Kidney tubule cell (primary cell): ENCODE measurements at regions not wholly inside any gene's neighbourhood (a gene's known extent, or its start where the extent isn't known, plus 50 kb on each side); places are given as distances from the start of the nearest gene placed in this dataset.
"Not testable (repeated sequence)": the region's sequence is repeated elsewhere in the genome, so short reads cannot be mapped to it uniquely, and the experiment has no call there.

ENCODE experiments used
- DNase-seq: peaks from one replicate; pipeline ENCODE4 v3.0.0-alpha.2; 2018; ENCODE audit warnings: low spot score

GRCh38 chrX:44096666-44097065 is 123.5 kb upstream of the NDP start:
- no peak for DNase-seq

DNA sequence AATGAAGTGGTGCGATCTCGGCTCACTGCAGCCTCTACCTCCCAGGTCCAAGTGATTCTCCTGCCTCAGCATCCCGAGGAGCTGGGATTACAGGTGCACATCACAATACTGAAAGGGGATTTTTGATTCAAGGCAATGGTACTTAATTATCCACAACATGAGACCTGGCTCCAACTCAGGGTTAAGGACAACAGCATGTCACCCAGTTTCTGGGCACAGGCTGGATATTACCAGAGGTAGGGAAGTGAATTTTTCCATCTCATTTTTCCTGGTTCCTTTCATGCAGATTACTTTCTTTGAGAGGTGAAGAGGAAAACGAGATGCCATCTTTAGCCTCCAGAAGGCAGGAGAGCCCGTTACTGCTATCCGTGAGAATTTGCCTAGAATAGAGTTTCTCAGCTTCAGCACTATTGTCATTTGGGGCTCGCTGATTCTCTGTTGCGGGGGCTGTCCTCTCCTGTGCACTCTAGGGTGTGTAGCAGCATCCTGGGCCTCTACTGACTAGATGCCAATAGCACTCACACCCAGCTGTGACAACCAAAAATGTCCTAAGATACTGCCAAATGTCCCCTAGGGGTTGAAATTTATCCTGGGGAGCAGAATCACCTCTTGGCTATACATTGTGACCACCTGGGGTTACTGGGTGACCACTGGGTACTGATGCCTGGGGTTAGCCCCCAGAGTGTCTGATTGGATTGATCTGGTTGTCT is 121.8 kb upstream of the NDP start:
- no peak for DNase-seq

- DNase-seq = no peak
Observed at GRCh38 chrX:44093431-44093830, 120.2 kb upstream of the NDP start.

GRCh38 chrX:44092778-44093177 is 119.6 kb upstream of the NDP start:
- DNase-seq = no peak

DNA sequence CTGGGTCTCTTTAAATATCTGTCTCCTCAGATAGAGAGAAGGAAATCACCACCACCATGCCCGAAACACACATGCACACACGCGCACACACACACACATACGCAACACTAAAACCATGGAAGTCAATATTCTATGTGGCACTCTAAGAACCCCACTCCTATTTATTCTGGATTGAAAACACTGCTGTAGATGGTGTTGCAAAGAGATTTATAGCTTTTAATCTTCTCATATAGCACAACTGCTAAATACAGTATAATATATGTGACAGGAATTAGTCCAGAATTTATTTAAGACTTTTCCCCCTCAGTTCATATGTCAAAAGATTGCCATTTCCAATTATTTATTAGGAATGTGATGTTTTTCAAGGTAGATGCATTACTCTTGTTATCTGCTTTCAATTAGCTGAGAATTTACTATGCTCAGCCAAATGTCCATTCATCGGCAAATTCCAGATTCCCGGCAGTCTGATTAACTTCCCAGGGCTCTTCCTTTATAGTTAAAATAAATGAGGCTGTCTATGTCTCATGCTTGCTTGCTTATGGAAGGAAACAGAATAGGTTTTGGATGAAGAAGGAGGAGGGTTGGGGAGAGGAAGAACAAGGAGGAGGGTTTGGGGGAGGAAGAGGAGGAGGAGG is 115.4 kb upstream of the NDP start:
- no peak for DNase-seq

GRCh38 chrX:44085209-44085608 is 112.0 kb upstream of the NDP start:
- DNase-seq = peak; percentile 46

DNA sequence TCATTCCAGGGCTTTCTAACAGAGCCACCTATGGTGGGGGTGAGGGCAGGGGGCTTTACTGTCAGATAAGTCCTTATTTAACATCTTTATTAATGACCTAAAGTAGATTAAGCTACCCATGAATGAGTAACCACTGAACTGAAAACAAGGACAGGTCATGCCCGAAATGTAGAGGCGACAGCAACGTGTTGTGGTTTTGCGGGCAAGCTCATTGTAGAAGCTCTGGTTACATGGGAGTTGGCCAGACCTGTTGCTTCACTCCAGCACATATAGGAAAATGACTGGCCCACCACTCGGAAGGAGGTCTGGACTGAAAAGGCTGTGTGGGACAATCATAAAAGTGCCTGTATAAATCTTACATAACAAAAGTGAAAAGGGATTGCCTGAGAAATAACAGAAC is 109.6 kb upstream of the NDP start:
- peak; percentile 29 for DNase-seq

- no peak for DNase-seq
Observed at GRCh38 chrX:44080083-44080482, 106.9 kb upstream of the NDP start.

DNA sequence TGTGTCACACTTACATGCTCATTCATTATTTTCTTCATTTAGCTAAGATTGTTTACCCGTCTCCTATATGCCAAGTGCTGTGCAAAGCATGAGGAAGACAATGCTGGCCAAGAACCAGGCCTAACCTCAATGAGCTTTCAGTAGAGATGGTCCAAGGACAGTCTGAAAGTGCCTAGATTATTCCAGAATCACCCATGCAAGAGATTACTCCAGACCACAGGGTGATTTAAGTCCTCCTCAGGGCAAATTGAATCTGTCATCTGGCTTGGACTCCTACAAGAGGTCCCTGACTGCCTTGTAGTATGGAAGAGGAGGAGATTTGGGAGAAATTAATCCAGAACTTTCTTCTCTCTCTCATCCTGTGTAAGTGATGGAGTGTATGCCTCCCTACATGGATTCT is 99.4 kb upstream of the NDP start:
- DNase-seq = peak; percentile 43

- peak; percentile 94 for DNase-seq
Observed at GRCh38 chrX:44071847-44072551, 98.8 kb upstream of the NDP start.

DNA sequence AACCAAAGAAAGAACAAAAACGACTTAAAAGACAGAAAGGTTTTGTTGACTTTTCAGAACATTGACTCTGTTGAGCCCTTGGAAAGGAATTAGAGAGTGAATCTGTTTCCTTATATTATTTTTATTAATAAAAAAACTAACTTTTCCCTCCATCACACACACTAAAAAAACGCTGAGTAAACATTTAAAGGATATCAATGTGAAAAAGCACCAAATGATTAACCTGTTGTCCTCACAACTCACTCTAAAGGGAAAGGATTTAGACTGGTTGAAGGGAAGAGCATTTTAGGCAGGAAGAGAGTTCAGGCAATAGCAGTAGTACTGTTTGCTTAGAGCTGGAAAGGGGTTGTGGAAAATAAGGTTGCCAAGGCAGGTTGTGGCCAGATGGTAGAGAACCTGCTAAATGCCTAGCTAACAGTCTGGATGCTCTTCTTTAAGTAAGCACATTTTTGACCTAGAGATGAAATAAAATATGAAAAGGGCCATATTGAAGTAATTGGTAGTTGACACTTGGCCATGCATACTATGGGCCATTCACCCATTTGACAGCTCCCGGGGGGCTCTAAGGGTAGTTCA is 98.0 kb upstream of the NDP start:
- no peak for DNase-seq

DNA sequence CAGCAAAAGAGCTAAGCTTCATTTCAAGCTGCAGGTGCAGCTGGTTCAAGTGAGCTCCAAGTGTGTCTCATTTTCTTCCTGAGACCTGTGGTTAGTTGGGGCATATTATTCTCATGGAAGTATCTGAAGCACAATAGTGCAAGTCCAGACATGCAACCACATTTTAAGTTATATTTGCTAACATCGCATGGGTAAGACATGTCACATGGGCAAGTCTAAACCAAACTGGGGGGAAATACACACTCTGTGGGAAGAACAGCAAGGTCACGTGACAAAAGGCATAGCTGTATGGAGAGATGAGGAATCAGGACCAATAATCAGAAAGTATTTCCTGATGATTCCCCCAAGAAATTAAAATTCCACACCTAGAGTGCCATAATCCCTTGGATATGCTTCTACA is 94.9 kb upstream of the NDP start:
- no peak for DNase-seq

- DNase-seq = no peak
Observed at GRCh38 chrX:44063606-44064005, 90.4 kb upstream of the NDP start.

GRCh38 chrX:44062840-44063239 is 89.7 kb upstream of the NDP start:
- DNase-seq = peak; percentile 53

- no peak for DNase-seq
Observed at GRCh38 chrX:44061968-44062614, 88.9 kb upstream of the NDP start.

DNA sequence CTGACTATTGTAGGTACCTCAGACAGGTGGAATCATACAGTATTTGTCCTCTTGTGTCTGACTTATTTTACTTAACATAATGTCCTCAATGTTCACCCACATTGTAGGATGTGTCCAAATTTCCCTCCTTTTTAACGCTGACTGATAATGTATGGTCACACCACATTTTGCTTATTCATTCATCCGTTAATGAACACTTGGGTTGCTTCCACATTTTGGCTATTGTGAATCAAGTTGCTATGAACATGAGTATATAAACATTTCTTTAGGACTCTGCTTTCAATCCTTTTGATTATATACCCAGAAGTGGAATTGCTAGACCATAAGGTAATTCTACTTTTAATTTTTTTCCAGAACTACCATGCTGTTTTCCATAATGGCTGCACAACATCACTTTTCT is 87.0 kb upstream of the NDP start:
- no peak for DNase-seq

DNA sequence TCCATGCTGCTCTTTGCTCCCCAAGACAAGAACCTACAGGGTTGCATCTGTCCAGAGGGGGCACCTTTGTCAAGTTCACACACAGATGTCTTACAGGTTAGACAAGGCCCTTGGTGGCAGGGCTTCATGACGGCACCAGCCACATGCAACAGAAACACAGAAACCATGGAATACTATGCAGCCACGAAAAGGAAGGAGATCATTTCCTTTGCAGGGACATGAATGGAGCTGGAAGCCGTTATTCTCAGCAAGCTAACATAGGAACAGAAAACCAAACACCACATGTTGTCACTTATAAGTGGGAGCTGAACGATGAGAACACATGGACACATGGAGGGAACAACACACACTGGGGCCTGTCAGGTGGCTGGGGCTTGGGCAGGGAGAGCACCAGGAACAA is 85.1 kb upstream of the NDP start:
- no peak for DNase-seq

DNA sequence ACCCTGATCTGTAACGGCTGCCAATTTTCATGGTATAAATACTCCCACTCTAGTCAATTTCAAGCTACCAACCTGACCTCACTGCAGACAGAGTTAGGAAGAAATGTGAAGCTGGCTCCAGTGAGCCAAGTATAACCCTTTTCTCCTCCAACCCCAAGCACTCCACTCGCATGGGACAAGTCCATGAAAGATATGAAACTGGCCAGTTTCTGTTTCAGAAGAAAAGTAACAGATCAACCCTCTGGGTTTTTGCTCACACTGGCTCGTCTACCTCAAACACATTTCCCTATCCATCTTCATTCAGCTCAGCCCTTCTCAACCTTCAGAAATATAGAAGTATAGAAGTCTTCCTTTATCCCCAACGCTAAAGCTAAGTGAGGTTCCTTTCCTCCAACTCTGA is 82.4 kb upstream of the NDP start:
- DNase-seq = no peak

GRCh38 chrX:44054863-44055601 is 81.8 kb upstream of the NDP start:
- DNase-seq = no peak

GRCh38 chrX:44045106-44045505 is 71.9 kb upstream of the NDP start:
- not testable (repeated sequence) for DNase-seq

DNA sequence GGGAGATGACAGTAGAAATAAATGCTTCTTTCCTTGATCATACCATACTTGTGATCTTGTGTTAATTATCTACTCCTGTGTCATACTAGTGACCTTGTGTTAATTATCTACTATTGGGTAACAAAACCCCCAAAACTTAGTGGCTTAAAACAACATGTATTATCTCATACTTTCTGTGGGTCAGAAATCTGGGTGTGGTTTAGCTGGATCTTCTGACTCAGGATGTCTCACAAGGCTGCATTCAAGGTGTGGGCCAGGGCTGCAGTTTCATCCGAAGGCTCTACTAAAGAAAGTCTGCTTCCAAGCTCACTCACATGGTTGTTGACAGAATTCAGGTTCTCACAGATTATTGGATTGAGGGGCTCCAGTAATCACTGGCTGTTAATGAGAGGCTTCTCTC is 70.3 kb upstream of the NDP start:
- peak; percentile 94 for DNase-seq

GRCh38 chrX:44042751-44043150 is 69.6 kb upstream of the NDP start:
- peak; percentile 95 for DNase-seq
